NCI-H1092 (cell line): ENCODE measurements at regions not wholly inside any gene's neighbourhood (a gene's known extent, or its start where the extent isn't known, plus 50 kb on each side); places are given as distances from the start of the nearest gene placed in this dataset.

ENCODE experiments used
- DNase-seq: peaks from one replicate; lab custom pipeline; 2025; lab: John Stamatoyannopoulos, UW

DNA sequence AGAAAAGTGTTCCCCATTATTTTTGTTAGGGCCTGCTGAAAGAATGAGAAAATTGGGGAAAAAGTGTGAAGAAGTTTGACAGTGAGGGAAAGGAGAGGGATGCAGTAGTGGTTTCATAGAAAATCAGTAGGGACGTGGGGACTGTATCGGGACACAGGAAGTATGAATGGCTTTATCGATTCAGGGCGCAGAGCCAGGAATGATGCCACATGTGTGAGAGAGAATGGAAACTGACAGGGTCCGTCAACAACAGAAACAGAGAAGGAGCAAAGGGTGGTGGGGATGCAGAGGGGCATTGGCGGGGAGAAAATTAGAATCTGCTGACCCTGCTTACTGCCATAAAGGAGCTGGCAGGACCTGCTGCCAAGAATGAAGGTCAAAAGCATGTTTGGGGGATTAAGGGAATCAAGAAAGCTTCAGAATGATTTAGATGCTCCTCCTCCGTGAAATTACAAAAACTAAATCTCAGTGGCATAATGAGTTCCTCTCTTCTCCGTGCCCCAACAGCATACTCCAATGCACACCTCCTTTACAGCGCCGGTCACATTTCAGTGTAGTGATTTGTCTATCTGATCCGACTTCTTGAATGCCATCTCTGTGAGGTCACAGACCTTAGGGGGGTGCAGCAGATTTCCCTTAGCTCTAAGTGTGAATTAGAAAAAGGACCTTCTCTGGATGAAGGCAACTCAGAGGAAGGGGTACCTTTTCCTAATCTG, 92.6 kb downstream of the EMP1 start:
- DNase-seq: peak; percentile 67

DNA sequence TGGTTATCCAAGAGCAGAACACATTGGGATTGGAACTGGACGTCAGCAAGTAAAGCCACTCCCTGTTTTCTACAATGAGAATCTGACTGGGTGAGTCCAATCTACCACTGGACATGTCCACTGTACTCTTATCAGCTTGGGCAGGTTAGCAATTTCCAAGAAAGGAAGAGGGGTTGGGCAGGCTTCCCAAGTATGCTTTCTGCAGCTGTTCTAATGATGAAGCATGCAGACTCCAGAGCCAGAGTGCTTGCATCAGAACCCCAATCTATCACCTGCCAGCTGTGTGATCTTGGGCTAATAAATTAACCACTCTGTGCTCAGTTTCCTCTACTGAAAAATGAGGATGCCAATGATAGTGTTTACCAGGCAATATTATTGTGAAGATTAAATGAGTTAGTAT, 92.0 kb downstream of the EMP1 start:
- DNase-seq: no peak

DNA sequence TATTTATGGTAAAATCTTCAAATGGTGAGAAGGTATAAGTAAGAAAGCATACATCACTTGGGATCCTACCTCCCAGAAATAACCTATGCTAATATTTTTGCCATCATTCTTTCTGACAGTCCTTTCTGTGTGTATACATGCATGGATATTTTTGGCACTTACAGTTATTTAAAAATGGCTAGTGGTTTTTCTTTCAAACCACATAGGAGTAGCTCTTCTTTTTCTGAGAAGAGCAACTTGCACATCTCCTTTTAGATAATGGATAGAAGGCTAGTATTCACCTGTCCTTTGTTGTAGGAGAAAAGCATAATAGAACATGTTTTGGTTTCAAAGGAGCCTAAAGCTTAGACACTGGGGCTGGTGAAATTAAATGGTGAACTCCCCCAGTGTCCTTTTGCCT, 87.3 kb downstream of the EMP1 start:
- no peak for DNase-seq

DNA sequence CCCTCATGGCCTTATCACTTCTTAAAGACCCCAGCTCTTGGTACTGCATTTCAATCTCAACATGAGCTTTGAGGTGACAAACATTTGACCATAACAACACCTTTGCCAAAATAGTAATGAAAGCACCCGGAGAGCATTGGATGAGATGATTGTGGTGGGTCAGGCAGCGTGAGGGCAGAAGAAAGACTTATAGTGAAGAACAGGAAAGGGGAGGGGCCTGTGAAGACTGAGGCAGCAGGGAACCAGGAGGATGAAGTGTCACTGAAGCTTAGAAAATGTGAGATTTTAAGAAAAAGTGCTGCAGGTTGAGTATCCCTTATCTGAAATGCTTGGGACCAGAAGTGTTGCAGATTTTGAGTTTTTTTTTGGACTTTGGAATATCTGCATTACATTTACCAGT, 86.3 kb downstream of the EMP1 start:
- DNase-seq: no peak

DNA sequence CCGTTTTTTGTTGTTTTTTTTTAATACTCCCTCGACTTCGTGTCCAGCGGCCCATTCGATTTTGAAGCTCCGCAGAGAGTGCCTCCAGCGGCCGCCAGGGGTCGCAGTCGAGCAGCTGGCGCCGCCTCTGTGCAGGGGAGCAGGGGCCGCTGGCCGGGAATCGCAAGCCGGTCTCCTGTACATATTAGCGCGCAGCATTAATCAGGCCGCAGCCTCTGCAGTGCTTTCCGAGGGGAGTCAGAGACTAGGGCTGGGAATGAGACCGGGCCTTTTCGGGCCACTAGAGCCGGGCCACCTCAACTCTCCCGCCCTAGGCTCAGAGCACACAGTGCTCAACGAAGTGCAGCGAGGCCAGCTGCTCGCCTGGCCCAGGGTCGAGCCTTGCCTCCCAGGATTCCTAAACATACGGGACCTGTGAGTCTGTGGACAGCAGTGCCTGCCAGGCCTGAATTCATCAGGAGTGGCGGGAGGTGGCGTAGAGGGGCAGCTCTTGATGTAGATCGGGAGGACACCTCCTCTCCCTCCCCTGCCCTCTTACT, 81.8 kb downstream of the EMP1 start:
- DNase-seq: peak; percentile 69

DNA sequence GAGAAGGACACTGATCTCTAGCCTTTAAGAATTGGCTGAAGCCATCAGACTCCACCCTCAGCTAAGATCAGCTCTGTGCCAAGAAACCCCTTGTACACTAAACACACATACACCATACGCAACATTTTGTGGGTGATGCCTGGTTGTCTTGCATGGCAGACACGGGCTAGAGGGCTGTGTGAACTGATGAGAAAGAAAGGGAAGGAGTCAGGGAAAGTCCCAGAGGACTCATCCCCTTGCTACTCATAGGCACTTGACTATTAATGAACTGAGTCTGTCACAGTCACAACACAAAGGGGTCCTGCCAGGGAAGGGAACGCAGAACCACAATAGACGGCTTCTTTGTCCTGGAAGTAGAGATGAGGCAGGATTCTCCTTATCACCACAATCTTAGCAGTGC, 80.8 kb downstream of the EMP1 start:
- DNase-seq: peak; percentile 6

DNA sequence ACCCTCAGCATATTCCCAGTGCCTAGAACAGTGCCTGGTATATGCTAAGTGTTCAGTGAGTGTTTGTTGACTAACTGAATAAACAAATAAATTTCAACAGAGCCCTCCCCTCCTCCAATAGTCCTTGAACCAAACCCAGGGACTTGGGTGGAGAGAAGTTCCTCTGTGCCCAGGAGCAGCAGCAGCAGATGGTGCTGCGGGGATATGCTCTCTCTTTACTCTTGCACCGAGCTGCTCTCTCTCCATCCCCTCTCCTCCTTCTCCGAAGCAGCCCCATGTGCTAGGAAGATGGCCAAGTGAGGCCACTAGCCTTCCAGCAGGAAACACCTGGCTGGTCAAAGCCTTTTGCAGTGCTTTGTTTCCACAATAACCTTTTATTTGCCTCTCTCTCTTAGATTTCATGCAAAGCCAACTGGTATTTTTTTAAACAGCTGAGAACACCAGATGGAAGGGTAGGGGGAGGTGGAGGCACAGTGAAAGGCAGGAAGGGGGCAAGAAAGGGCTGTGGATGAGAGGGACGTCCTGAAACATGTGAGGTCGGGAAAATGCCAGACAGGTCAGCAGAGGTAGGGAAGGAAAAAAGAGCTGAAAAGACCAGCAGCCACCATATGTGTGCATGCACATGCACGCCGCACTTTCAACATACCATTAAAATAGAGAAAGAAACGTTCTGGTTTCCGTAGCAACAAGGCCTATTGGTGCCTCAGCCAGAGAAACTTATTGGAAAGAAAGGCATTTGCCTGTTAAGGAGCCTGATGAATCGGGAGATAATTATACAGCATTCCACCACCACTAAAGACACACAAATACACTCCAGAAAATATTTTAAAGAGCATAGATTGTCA, 78.9 kb downstream of the EMP1 start:
- peak; percentile 86 for DNase-seq

DNA sequence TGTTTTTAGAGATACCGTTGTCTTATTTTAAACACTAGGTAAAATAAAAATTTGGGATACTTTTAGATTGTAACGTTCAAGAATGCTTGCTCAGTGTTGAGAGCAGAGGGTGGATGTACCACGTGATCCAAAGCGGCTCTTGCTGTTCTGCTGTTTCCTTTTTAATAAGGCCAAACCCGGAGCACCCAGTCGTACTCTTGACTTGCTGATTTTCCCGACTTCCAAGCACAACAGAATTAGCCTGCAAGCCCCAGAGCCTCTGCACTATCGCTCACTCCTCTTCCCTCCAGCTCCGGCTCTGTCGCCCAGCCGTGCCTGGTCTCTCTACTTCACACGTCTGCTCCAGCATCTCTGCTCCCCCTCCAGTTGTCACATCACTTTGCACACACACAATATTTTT, 77.3 kb downstream of the EMP1 start:
- no peak for DNase-seq

DNA sequence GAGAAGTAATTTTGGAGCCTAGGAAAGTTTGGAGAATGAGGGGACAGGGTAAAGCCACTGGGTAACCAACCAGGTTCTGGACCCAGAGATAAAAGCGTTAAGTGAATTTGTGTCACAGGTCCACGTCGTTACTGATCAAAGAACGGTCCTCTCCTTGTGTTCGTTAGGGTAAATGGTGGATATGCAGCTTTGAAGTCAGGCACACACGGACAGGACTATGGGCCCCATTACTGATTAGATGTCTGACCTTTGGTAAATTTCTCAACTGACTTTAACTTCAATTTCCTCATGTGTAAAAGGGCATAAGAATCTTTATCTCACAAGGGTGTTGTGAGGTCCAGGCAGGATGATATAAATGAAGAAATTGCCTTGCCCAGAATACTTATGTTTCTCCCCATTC, 76.6 kb downstream of the EMP1 start:
- no peak for DNase-seq

DNA sequence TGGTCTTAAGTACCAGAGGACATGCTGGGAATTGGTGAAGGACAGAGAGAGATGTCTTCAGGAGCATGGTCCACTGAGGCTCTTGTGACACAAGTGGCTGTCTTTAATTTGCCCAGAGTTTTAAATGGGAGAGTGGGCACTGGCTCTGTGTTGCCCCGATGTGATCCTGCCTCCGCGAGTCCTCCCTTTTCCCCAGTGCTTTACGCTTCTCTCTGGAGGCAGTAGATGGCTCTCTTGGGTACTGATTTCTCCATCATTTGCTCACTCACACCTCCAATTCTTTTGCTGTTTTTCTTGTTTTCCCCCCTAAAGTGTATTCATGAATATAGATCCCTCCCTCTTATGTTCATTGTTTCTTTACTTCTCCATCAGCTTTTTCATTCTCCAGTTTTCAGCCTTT, 74.3 kb downstream of the EMP1 start:
- no peak for DNase-seq
